Bronchial epithelial cell (primary cell): ENCODE measurements at regions not wholly inside any gene's neighbourhood (a gene's known extent, or its start where the extent isn't known, plus 50 kb on each side); places are given as distances from the start of the nearest gene placed in this dataset.

ENCODE experiments used
- DNase-seq: peaks from one replicate; pipeline ENCODE4 v3.0.0-alpha.2; 2010; ENCODE audit warnings: low read depth
- FAIRE-seq: peaks from 2 replicates; lab custom pipeline; 2011; peaks lifted over from hg19 to GRCh38; lab: Jason Lieb, UNC
- H3K27me3 ChIP-seq: 2 replicates; pipeline ENCODE4 v1.5.1; 2011; ENCODE audit warnings: low read length; ENCODE audit not compliant: control insufficient read depth, insufficient read depth
- H3K36me3 ChIP-seq: 2 replicates; pipeline ENCODE4 v1.5.1; 2011; ENCODE audit warnings: low read length; ENCODE audit not compliant: control insufficient read depth, insufficient read depth
- H3K4me3 ChIP-seq: 2 replicates; pipeline ENCODE4 v1.5.1; 2011; ENCODE audit warnings: mild to moderate bottlenecking, low read depth, low read length, control low read depth
- CTCF ChIP-seq: IDR thresholded peaks from 2 replicates; pipeline ENCODE4 v1.5.1; 2011; ENCODE audit warnings: mild to moderate bottlenecking, moderate library complexity, low read length, control low read depth, inconsistent platforms; ENCODE audit not compliant: insufficient read depth, severe bottlenecking

GRCh38 chr10:8534891-8535290 is 480.4 kb downstream of the GATA3 start:
- no peak for TF ChIP-seq CTCF
- DNase-seq (no peak), FAIRE-seq (no peak)
- Histone ChIP-seq H3K27me3 (no peaks in the 10 kb centered on the region), H3K4me3 (no peak overlapping the region), H3K36me3 (no peaks in the 10 kb centered on the region)

GRCh38 chr10:8539056-8539455 is 484.6 kb downstream of the GATA3 start:
- DNase-seq (peak; percentile 30), FAIRE-seq (no peak)
- H3K27me3 ChIP-seq = no peaks in the 10 kb centered on the region
- TF ChIP-seq CTCF = no peak
- no peak overlapping the region for H3K4me3 ChIP-seq
- no peaks in the 10 kb centered on the region for H3K36me3 ChIP-seq

GRCh38 chr10:8543361-8544056 is 489.0 kb downstream of the GATA3 start:
- no peak overlapping the region for H3K4me3 ChIP-seq
- no peaks in the 10 kb centered on the region for H3K27me3 ChIP-seq
- DNase-seq (peak; percentile 14), FAIRE-seq (no peak)
- TF ChIP-seq CTCF = no peak
- H3K36me3 ChIP-seq = no peaks in the 10 kb centered on the region

GRCh38 chr10:8544057-8544380 is 489.5 kb downstream of the GATA3 start:
- H3K36me3 ChIP-seq = no peaks in the 10 kb centered on the region
- no peak for TF ChIP-seq CTCF
- FAIRE-seq (peak; percentile 40), DNase-seq (peak; percentile 80)
- H3K4me3 ChIP-seq = no peak overlapping the region
- H3K27me3 ChIP-seq = no peaks in the 10 kb centered on the region

GRCh38 chr10:8544500-8544899 is 490.0 kb downstream of the GATA3 start:
- Histone ChIP-seq H3K36me3 (no peaks in the 10 kb centered on the region), H3K27me3 (no peaks in the 10 kb centered on the region), H3K4me3 (no peak overlapping the region)
- FAIRE-seq = peak; percentile 55
- no peak for TF ChIP-seq CTCF
- DNase-seq = no peak

GRCh38 chr10:8554574-8554973 is 500.1 kb downstream of the GATA3 start:
- FAIRE-seq (no peak), DNase-seq (no peak)
- Histone ChIP-seq H3K4me3 (no peak overlapping the region), H3K36me3 (no peaks in the 10 kb centered on the region), H3K27me3 (no peaks in the 10 kb centered on the region)
- no peak for TF ChIP-seq CTCF
